ENCODE measurements at regions not wholly inside any gene's neighbourhood (a gene's known extent, or its start where the extent isn't known, plus 50 kb on each side); places are given as distances from the start of the nearest gene placed in this dataset.

DNA sequence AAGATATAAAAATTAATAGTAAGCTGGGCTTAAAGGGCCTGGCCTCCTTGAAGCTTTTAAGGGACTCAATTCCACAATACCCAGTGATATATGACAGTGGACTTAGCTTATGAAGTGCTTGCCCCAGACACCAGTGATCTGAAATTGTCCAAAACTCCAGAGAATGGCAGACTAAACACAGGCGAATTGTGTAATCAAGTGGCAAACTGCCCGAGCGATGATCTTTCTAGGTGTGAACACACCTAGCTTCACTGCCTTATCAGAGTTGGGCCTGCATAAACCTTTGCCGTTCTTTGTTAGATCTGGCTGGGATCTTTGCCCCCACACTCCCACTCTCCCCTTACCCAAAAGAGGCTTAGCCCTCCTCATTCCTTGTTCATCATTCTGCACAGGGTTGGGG lies 62.5 kb upstream of the SH3RF1 start:
- ChIA-PET CTCF (ENCODE audit: partially characterized antibody) (no interaction called here), POLR2A (ENCODE audit: partially characterized antibody) (no interaction called here)
- H2AFZ ChIP-seq (ENCODE audit: low read length) = no peak overlapping the region
- H3K4ac ChIP-seq (replicated peaks; ENCODE audit: insufficient read length, low read depth, low read length) = no peak overlapping the region
- H4K20me1 ChIP-seq (replicated peaks in 1 of 2; ENCODE audit: control insufficient read depth in 1 of 2, insufficient read depth in 2 of 2, low read length in 2 of 2) = no peaks in the 10 kb centered on the region
- H2BK12ac ChIP-seq (ENCODE audit: low read depth, low read length) = no peak overlapping the region; the same call in 1 of the 2 replicates
- no peak overlapping the region for H2BK20ac ChIP-seq (ENCODE audit: low read length)
- no peak overlapping the region for H3K4me3 ChIP-seq (ENCODE audit: extremely low read depth in 1 of 4, insufficient read depth in 2 of 4, low read depth in 3 of 4, low read length in 4 of 4)
- H3K36me3 ChIP-seq (ENCODE audit: control insufficient read depth in 2 of 4, insufficient read depth in 4 of 4, low read length in 3 of 4) = no peaks in the 10 kb centered on the region
- peaks cover 0 to 1% (median 0%) of the 10 kb centered on the region in 4 experiments; a peak in 1 of 7 replicates for H3K27me3 ChIP-seq (replicated peaks in 1 of 4; ENCODE audit: control insufficient read depth in 3 of 4, extremely low read depth in 1 of 4, insufficient read depth in 3 of 4, low read length in 3 of 4)
- H3K79me2 ChIP-seq (ENCODE audit: control insufficient read depth in 1 of 2, insufficient read depth in 2 of 2, low read length in 2 of 2) = no peaks in the 10 kb centered on the region
- H3K4me1 ChIP-seq (replicated peaks in 1 of 4; ENCODE audit: control insufficient read depth in 3 of 4, insufficient read depth in 4 of 4, low read length in 3 of 4) = no peaks in the 10 kb centered on the region
- FAIRE-seq (no peak), DNase-seq (ENCODE audit: low read depth in 1 of 2, low spot score in 2 of 2) (no peak)
- no peak overlapping the region for H3K14ac ChIP-seq (ENCODE audit: insufficient read length)
- H3K9me3 ChIP-seq (ENCODE audit: insufficient read depth in 2 of 2, low read depth in 1 of 2, low read length in 1 of 2) = peaks cover 0 to 3% of the 10 kb centered on the region in 2 experiments; a peak in 1 of 4 replicates
- no peak overlapping the region for H3K9ac ChIP-seq (replicated peaks in 1 of 4; ENCODE audit: extremely low read depth in 1 of 4, low read depth in 3 of 4, low read length in 3 of 4)
- H3K56ac ChIP-seq (replicated peaks; ENCODE audit: insufficient read length, low read depth, low read length) = no peak overlapping the region
- no peaks in the 10 kb centered on the region for H3K79me1 ChIP-seq (ENCODE audit: low read depth, low read length)
- no peak overlapping the region for H2AK5ac ChIP-seq (ENCODE audit: low read depth, low read length)
- no peak overlapping the region for H3K18ac ChIP-seq (ENCODE audit: extremely low read depth, low read length)
- H3K23me2 ChIP-seq (ENCODE audit: low read depth, low read length) = no peaks in the 10 kb centered on the region
- H3K23ac ChIP-seq (ENCODE audit: insufficient read length) = no peak overlapping the region
- WGBS, 2 experiments (ENCODE audit: extremely low coverage in 1 of 2, insufficient coverage in 1 of 2, insufficient read length in 1 of 2, insufficient replicate concordance in 2 of 2, low coverage in 1 of 2, low lambda C conversion rate in 2 of 2, missing lambda C conversion rate in 1 of 2) = 97% methylated on average over 4 of the region's 4 CpGs; no CpG with 5 or more reads in 1 of the 2 experiments
- H2BK5ac ChIP-seq (ENCODE audit: low read depth, low read length) = no peak overlapping the region
- H4K5ac ChIP-seq (ENCODE audit: insufficient read length, low read depth, low read length) = no peak overlapping the region
- no peak for TF ChIP-seq JUN (IDR thresholded peaks at IDR 0.05; ENCODE audit: low read depth, low read length)
- TF ChIP-seq USF2 (IDR thresholded peaks at IDR 0.05; ENCODE audit: low read length) = no peak
- TF ChIP-seq POLR2A (IDR thresholded peaks at IDR 0.05; ENCODE audit: control extremely low read depth in 1 of 2, low read depth in 2 of 2, low read length in 2 of 2) = no peak
- no peak for TF ChIP-seq TAF7 (optimal IDR thresholded peaks at IDR 0.05; ENCODE audit: borderline replicate concordance, low read depth, low read length)
- TF ChIP-seq NRF1 (IDR thresholded peaks at IDR 0.05; ENCODE audit: low read depth, low read length) = no peak
- no peak overlapping the region for H2BK120ac ChIP-seq (replicated peaks; ENCODE audit: low read depth, low read length)
- no peak overlapping the region for H4K8ac ChIP-seq (ENCODE audit: extremely low read depth, insufficient read depth, low read length)
- H2BK15ac ChIP-seq (ENCODE audit: low read length) = no peak overlapping the region
- peak overlapping the region; percentile 11 for H4K91ac ChIP-seq (replicated peaks; ENCODE audit: insufficient read length, low read length)
- no peak overlapping the region for H3K4me2 ChIP-seq (ENCODE audit: insufficient read depth in 1 of 2, low read depth in 2 of 2, low read length in 2 of 2)
- H3K27ac ChIP-seq (ENCODE audit: low read depth, low read length) = no peak overlapping the region
